ENCODE measurements at regions not wholly inside any gene's neighbourhood (a gene's known extent, or its start where the extent isn't known, plus 50 kb on each side); places are given as distances from the start of the nearest gene placed in this dataset.
"Not testable (repeated sequence)": the region's sequence is repeated elsewhere in the genome, so short reads cannot be mapped to it uniquely, and the experiment has no call there.

GRCh38 chr2:195252018-195252417, 405.0 kb upstream of the SLC39A10 start:
- H3K27me3 ChIP-seq (ENCODE audit: control insufficient read depth, insufficient read depth, low read length): no peaks in the 10 kb centered on the region
- no peak overlapping the region for H3K9ac ChIP-seq (ENCODE audit: low read length)
- H3K4me1 ChIP-seq (ENCODE audit: control insufficient read depth, low read depth, low read length): no peaks in the 10 kb centered on the region
- H3K9me3 ChIP-seq (ENCODE audit: control insufficient read depth, low read depth, low read length): no peaks in the 10 kb centered on the region
- H3K36me3 ChIP-seq (ENCODE audit: control insufficient read depth, low read depth, low read length): no peaks in the 10 kb centered on the region
- no peak overlapping the region for H3K27ac ChIP-seq (ENCODE audit: low read length)
- H3K4me3 ChIP-seq (ENCODE audit: low read length): no peak overlapping the region

- Histone ChIP-seq H3K4me1 (ENCODE audit: control insufficient read depth, low read depth, low read length) (no peaks in the 10 kb centered on the region), H3K27ac (ENCODE audit: low read length) (no peak overlapping the region), H3K9ac (ENCODE audit: low read length) (no peak overlapping the region), H3K9me3 (ENCODE audit: control insufficient read depth, low read depth, low read length) (no peaks in the 10 kb centered on the region), H3K36me3 (ENCODE audit: control insufficient read depth, low read depth, low read length) (no peaks in the 10 kb centered on the region), H3K4me3 (ENCODE audit: low read length) (no peak overlapping the region), H3K27me3 (ENCODE audit: control insufficient read depth, insufficient read depth, low read length) (no peaks in the 10 kb centered on the region)
These were observed 405.8 kb upstream of the SLC39A10 start for GRCh38 chr2:195251214-195251613.

GRCh38 chr2:195238826-195239225, 418.2 kb upstream of the SLC39A10 start:
- no peak overlapping the region for H3K4me3 ChIP-seq (ENCODE audit: low read length)
- no peaks in the 10 kb centered on the region for H3K36me3 ChIP-seq (ENCODE audit: control insufficient read depth, low read depth, low read length)
- H3K4me1 ChIP-seq (ENCODE audit: control insufficient read depth, low read depth, low read length): peaks cover 6% of the 10 kb centered on the region
- H3K9ac ChIP-seq (ENCODE audit: low read length): no peak overlapping the region
- H3K27me3 ChIP-seq (ENCODE audit: control insufficient read depth, insufficient read depth, low read length): no peaks in the 10 kb centered on the region
- H3K27ac ChIP-seq (ENCODE audit: low read length): no peak overlapping the region
- H3K9me3 ChIP-seq (ENCODE audit: control insufficient read depth, low read depth, low read length): no peaks in the 10 kb centered on the region

- H3K9ac ChIP-seq (ENCODE audit: low read length): no peak overlapping the region
- H3K9me3 ChIP-seq (ENCODE audit: control insufficient read depth, low read depth, low read length): no peaks in the 10 kb centered on the region
- H3K4me1 ChIP-seq (ENCODE audit: control insufficient read depth, low read depth, low read length): peaks cover 6% of the 10 kb centered on the region
- no peaks in the 10 kb centered on the region for H3K36me3 ChIP-seq (ENCODE audit: control insufficient read depth, low read depth, low read length)
- H3K27ac ChIP-seq (ENCODE audit: low read length): no peak overlapping the region
- H3K4me3 ChIP-seq (ENCODE audit: low read length): no peak overlapping the region
- H3K27me3 ChIP-seq (ENCODE audit: control insufficient read depth, insufficient read depth, low read length): no peaks in the 10 kb centered on the region
These were observed 418.6 kb upstream of the SLC39A10 start for GRCh38 chr2:195238379-195238778.

GRCh38 chr2:195228547-195228946, 428.5 kb upstream of the SLC39A10 start:
- not testable (repeated sequence) for H3K9ac ChIP-seq (ENCODE audit: low read length); H3K4me1 ChIP-seq (ENCODE audit: control insufficient read depth, low read depth, low read length); H3K36me3 ChIP-seq (ENCODE audit: control insufficient read depth, low read depth, low read length); H3K27me3 ChIP-seq (ENCODE audit: control insufficient read depth, insufficient read depth, low read length); H3K27ac ChIP-seq (ENCODE audit: low read length); H3K9me3 ChIP-seq (ENCODE audit: control insufficient read depth, low read depth, low read length); H3K4me3 ChIP-seq (ENCODE audit: low read length)

- H3K4me3 ChIP-seq (ENCODE audit: low read length): no peak overlapping the region
- no peaks in the 10 kb centered on the region for H3K9me3 ChIP-seq (ENCODE audit: control insufficient read depth, low read depth, low read length)
- H3K9ac ChIP-seq (ENCODE audit: low read length): no peak overlapping the region
- no peak overlapping the region for H3K27ac ChIP-seq (ENCODE audit: low read length)
- H3K27me3 ChIP-seq (ENCODE audit: control insufficient read depth, insufficient read depth, low read length): no peaks in the 10 kb centered on the region
- no peaks in the 10 kb centered on the region for H3K36me3 ChIP-seq (ENCODE audit: control insufficient read depth, low read depth, low read length)
- H3K4me1 ChIP-seq (ENCODE audit: control insufficient read depth, low read depth, low read length): peaks cover 15% of the 10 kb centered on the region
These were observed 443.0 kb upstream of the SLC39A10 start for GRCh38 chr2:195214072-195214471.

- Histone ChIP-seq H3K4me3 (ENCODE audit: low read length) (no peak overlapping the region), H3K27me3 (ENCODE audit: control insufficient read depth, insufficient read depth, low read length) (no peaks in the 10 kb centered on the region)
These were observed 444.4 kb upstream of the SLC39A10 start for GRCh38 chr2:195212586-195212985.

GRCh38 chr2:195202163-195202845, 454.7 kb upstream of the SLC39A10 start:
- H3K9ac ChIP-seq (ENCODE audit: low read length): no peak overlapping the region
- H3K4me3 ChIP-seq (ENCODE audit: low read length): no peak overlapping the region
- no peaks in the 10 kb centered on the region for H3K27me3 ChIP-seq (ENCODE audit: control insufficient read depth, insufficient read depth, low read length)
- H3K4me1 ChIP-seq (ENCODE audit: control insufficient read depth, low read depth, low read length): no peaks in the 10 kb centered on the region
- no peak overlapping the region for H3K27ac ChIP-seq (ENCODE audit: low read length)
- H3K36me3 ChIP-seq (ENCODE audit: control insufficient read depth, low read depth, low read length): no peaks in the 10 kb centered on the region
- no peaks in the 10 kb centered on the region for H3K9me3 ChIP-seq (ENCODE audit: control insufficient read depth, low read depth, low read length)

More at GRCh38 chr2:195212586-195212985, 444.4 kb upstream of the SLC39A10 start:
- Histone ChIP-seq H3K4me1 (ENCODE audit: control insufficient read depth, low read depth, low read length) (peaks cover 15% of the 10 kb centered on the region), H3K27ac (ENCODE audit: low read length) (no peak overlapping the region), H3K9me3 (ENCODE audit: control insufficient read depth, low read depth, low read length) (no peaks in the 10 kb centered on the region), H3K36me3 (ENCODE audit: control insufficient read depth, low read depth, low read length) (no peaks in the 10 kb centered on the region), H3K9ac (ENCODE audit: low read length) (no peak overlapping the region)

- no peaks in the 10 kb centered on the region for H3K9me3 ChIP-seq (ENCODE audit: control insufficient read depth, low read depth, low read length)
- H3K9ac ChIP-seq (ENCODE audit: low read length): no peak overlapping the region
- no peaks in the 10 kb centered on the region for H3K4me1 ChIP-seq (ENCODE audit: control insufficient read depth, low read depth, low read length)
- H3K4me3 ChIP-seq (ENCODE audit: low read length): no peak overlapping the region
- H3K36me3 ChIP-seq (ENCODE audit: control insufficient read depth, low read depth, low read length): no peaks in the 10 kb centered on the region
- no peaks in the 10 kb centered on the region for H3K27me3 ChIP-seq (ENCODE audit: control insufficient read depth, insufficient read depth, low read length)
- no peak overlapping the region for H3K27ac ChIP-seq (ENCODE audit: low read length)
These were observed 457.2 kb upstream of the SLC39A10 start for GRCh38 chr2:195199864-195200263.

- no peaks in the 10 kb centered on the region for H3K27me3 ChIP-seq (ENCODE audit: control insufficient read depth, insufficient read depth, low read length)
- no peak overlapping the region for H3K27ac ChIP-seq (ENCODE audit: low read length)
- H3K4me1 ChIP-seq (ENCODE audit: control insufficient read depth, low read depth, low read length): no peaks in the 10 kb centered on the region
- H3K9ac ChIP-seq (ENCODE audit: low read length): no peak overlapping the region
- H3K9me3 ChIP-seq (ENCODE audit: control insufficient read depth, low read depth, low read length): no peaks in the 10 kb centered on the region
- H3K4me3 ChIP-seq (ENCODE audit: low read length): no peak overlapping the region
- H3K36me3 ChIP-seq (ENCODE audit: control insufficient read depth, low read depth, low read length): no peaks in the 10 kb centered on the region
These were observed 475.8 kb upstream of the SLC39A10 start for GRCh38 chr2:195181059-195181705.

- Histone ChIP-seq H3K9me3 (ENCODE audit: control insufficient read depth, low read depth, low read length) (no peaks in the 10 kb centered on the region), H3K4me3 (ENCODE audit: low read length) (no peak overlapping the region), H3K9ac (ENCODE audit: low read length) (no peak overlapping the region), H3K27ac (ENCODE audit: low read length) (no peak overlapping the region), H3K4me1 (ENCODE audit: control insufficient read depth, low read depth, low read length) (no peaks in the 10 kb centered on the region), H3K36me3 (ENCODE audit: control insufficient read depth, low read depth, low read length) (no peaks in the 10 kb centered on the region), H3K27me3 (ENCODE audit: control insufficient read depth, insufficient read depth, low read length) (no peaks in the 10 kb centered on the region)
These were observed 488.7 kb upstream of the SLC39A10 start for GRCh38 chr2:195168369-195168768.

GRCh38 chr2:195164930-195165329, 492.1 kb upstream of the SLC39A10 start:
- Histone ChIP-seq H3K27me3 (ENCODE audit: control insufficient read depth, insufficient read depth, low read length) (no peaks in the 10 kb centered on the region), H3K9me3 (ENCODE audit: control insufficient read depth, low read depth, low read length) (no peaks in the 10 kb centered on the region), H3K27ac (ENCODE audit: low read length) (no peak overlapping the region)

More at GRCh38 chr2:195164930-195165329, 492.1 kb upstream of the SLC39A10 start:
- H3K9ac ChIP-seq (ENCODE audit: low read length): no peak overlapping the region
- no peaks in the 10 kb centered on the region for H3K36me3 ChIP-seq (ENCODE audit: control insufficient read depth, low read depth, low read length)
- no peak overlapping the region for H3K4me3 ChIP-seq (ENCODE audit: low read length)
- no peaks in the 10 kb centered on the region for H3K4me1 ChIP-seq (ENCODE audit: control insufficient read depth, low read depth, low read length)
